GM12891 (cell line): ENCODE measurements at regions not wholly inside any gene's neighbourhood (a gene's known extent, or its start where the extent isn't known, plus 50 kb on each side); places are given as distances from the start of the nearest gene placed in this dataset.

Source experiments
- DNase-seq: peaks from one replicate; pipeline ENCODE4 v3.0.0; 2011; ENCODE audit warnings: low spot score; ENCODE audit not compliant: insufficient read length
- FAIRE-seq: peaks from 2 replicates; lab custom pipeline; 2011; peaks lifted over from hg19 to GRCh38; lab: Jason Lieb, UNC
- PAX5 ChIP-seq: IDR thresholded peaks from 2 replicates; pipeline ENCODE4 v1.6.1; 2011; ENCODE audit warnings: low read length, moderate library complexity, mild to moderate bottlenecking; ENCODE audit not compliant: insufficient read depth, severe bottlenecking
- POLR2A ChIP-seq: IDR thresholded peaks from 2 replicates; pipeline ENCODE4 v1.6.1; 2011; ENCODE audit warnings: low read depth, low read length, control low read depth
- POLR2AphosphoS5 ChIP-seq: IDR thresholded peaks from 2 replicates; pipeline ENCODE4 v1.6.1; 2011; ENCODE audit warnings: low read depth, low read length, control low read depth
- POU2F2 ChIP-seq: IDR thresholded peaks from 2 replicates; pipeline ENCODE4 v1.6.1; 2011; ENCODE audit warnings: low read depth, mild to moderate bottlenecking, control low read depth, low read length, moderate library complexity
- SPI1 ChIP-seq: IDR thresholded peaks from 2 replicates; pipeline ENCODE4 v1.6.1; 2011; ENCODE audit warnings: low read depth, low read length, control low read depth
- TAF1 ChIP-seq: IDR thresholded peaks from 2 replicates; pipeline ENCODE4 v1.6.1; 2011; ENCODE audit warnings: low read depth, low read length, control low read depth

GRCh38 chr5:6830643-6831239 lies 117.5 kb downstream of the TENT4A start:
- peak; percentile 83 for FAIRE-seq
- TF ChIP-seq SPI1 (no peak), POU2F2 (no peak), TAF1 (no peak), POLR2A (no peak), PAX5 (no peak), POLR2AphosphoS5 (no peak)

GRCh38 chr5:6831678-6832671 lies 118.7 kb downstream of the TENT4A start:
- no peak for FAIRE-seq
- TF ChIP-seq TAF1 (no peak), POLR2AphosphoS5 (no peak), POU2F2 (no peak), SPI1 (no peak), PAX5 (no peak), POLR2A (no peak)
- DNase-seq = no peak

More at GRCh38 chr5:6830643-6831239, 117.5 kb downstream of the TENT4A start:
- no peak for DNase-seq

- TF ChIP-seq TAF1 (no peak), PAX5 (no peak), POU2F2 (no peak), SPI1 (no peak), POLR2A (no peak), POLR2AphosphoS5 (no peak)
- DNase-seq (no peak), FAIRE-seq (no peak)
These were observed 119.8 kb downstream of the TENT4A start for GRCh38 chr5:6832994-6833393.

- FAIRE-seq (no peak), DNase-seq (no peak)
- TF ChIP-seq POLR2AphosphoS5 = no peak
- no peak for TF ChIP-seq POU2F2
- no peak for TF ChIP-seq PAX5
- no peak for TF ChIP-seq POLR2A
- no peak for TF ChIP-seq SPI1
- TF ChIP-seq TAF1 = no peak
These were observed 120.2 kb downstream of the TENT4A start for GRCh38 chr5:6833406-6833805.

- no peak for DNase-seq
- TF ChIP-seq SPI1 = no peak
- no peak for TF ChIP-seq POLR2A
- TF ChIP-seq POU2F2 = no peak
- no peak for TF ChIP-seq PAX5
- no peak for TF ChIP-seq POLR2AphosphoS5
- TF ChIP-seq TAF1 = no peak
- no peak for FAIRE-seq
These were observed 123.9 kb downstream of the TENT4A start for GRCh38 chr5:6837095-6837494.

- FAIRE-seq = no peak
- peak; percentile 32 for DNase-seq
- TF ChIP-seq POLR2A (no peak), TAF1 (no peak), SPI1 (no peak), POU2F2 (no peak), POLR2AphosphoS5 (no peak), PAX5 (no peak)
These were observed 124.4 kb downstream of the TENT4A start for GRCh38 chr5:6837519-6838110.

- no peak for FAIRE-seq
- DNase-seq = no peak
- TF ChIP-seq POLR2AphosphoS5 = no peak
- no peak for TF ChIP-seq POLR2A
These were observed 125.5 kb downstream of the TENT4A start for GRCh38 chr5:6838736-6839135.

- FAIRE-seq = no peak
- no peak for TF ChIP-seq POLR2A
- no peak for TF ChIP-seq SPI1
- no peak for DNase-seq
These were observed 127.0 kb downstream of the TENT4A start for GRCh38 chr5:6840136-6840793.

GRCh38 chr5:6843335-6843734 lies 130.1 kb downstream of the TENT4A start:
- FAIRE-seq = no peak
- DNase-seq = no peak
- no peak for TF ChIP-seq POLR2AphosphoS5
- TF ChIP-seq PAX5 = no peak
- no peak for TF ChIP-seq POLR2A
- TF ChIP-seq SPI1 = no peak
- TF ChIP-seq TAF1 = no peak
- TF ChIP-seq POU2F2 = no peak
